OCI-LY7 (cell line): ENCODE measurements at regions not wholly inside any gene's neighbourhood (a gene's known extent, or its start where the extent isn't known, plus 50 kb on each side); places are given as distances from the start of the nearest gene placed in this dataset.
A peak's percentile ranks its signal among the peaks of the same experiment; 100 is the strongest.
"Not testable (repeated sequence)": the region's sequence is repeated elsewhere in the genome, so short reads cannot be mapped to it uniquely, and the experiment has no call there.

Experiments
- BruUV-seq: library from RNA; stranded (reverse); fragments of 400-500 nt; replicated peaks from 2 replicates; lab custom pipeline; 2021; lab: Mats Ljungman, UMichigan
- CTCF ChIA-PET: fragments of 300-600 bp; sonication (Branson Sonifier 250); formaldehyde crosslinking; loops from one replicate; lab custom pipeline; 2022; ENCODE audit warnings: antibody characterized with exemption; ENCODE audit not compliant: unreplicated experiment; lab: Charles Lee
- POLR2A ChIA-PET: fragments of 300-600 bp; sonication (Branson Sonifier 250); formaldehyde crosslinking; loops from one replicate; lab custom pipeline; 2022; ENCODE audit warnings: antibody characterized with exemption; lab: Charles Lee
- DNase-seq: peaks from one replicate; pipeline ENCODE4 v3.0.0-alpha.2; 2015; ENCODE audit warnings: low spot score
- H2AFZ ChIP-seq: fragments of 200-600 bp; sonication (generic), shearing (Covaris generic); 2 replicates; pipeline ENCODE4 v1.6.1; 2014; ENCODE audit warnings: mild to moderate bottlenecking, antibody characterized with exemption, low read length, moderate library complexity
- H3K27ac ChIP-seq: fragments of 200-600 bp; sonication (generic); 2 replicates; pipeline ENCODE4 v1.5.1; 2014; ENCODE audit warnings: mixed run types, low read depth, mild to moderate bottlenecking, moderate library complexity, low read length, inconsistent platforms; ENCODE audit not compliant: poor library complexity, severe bottlenecking
- H3K36me3 ChIP-seq: fragments of 200-600 bp; sonication (generic); 2 replicates; pipeline ENCODE4 v1.6.1; 2014; ENCODE audit warnings: mild to moderate bottlenecking, antibody characterized with exemption, low read length, moderate library complexity, mixed read lengths; ENCODE audit not compliant: insufficient read depth
- H3K4me1 ChIP-seq: fragments of 200-600 bp; sonication (generic); 2 replicates; pipeline ENCODE4 v1.5.1; 2014; ENCODE audit warnings: mild to moderate bottlenecking, low read length; ENCODE audit not compliant: insufficient read depth, poor library complexity, severe bottlenecking
- H3K4me2 ChIP-seq: fragments of 200-600 bp; sonication (generic); 2 replicates; pipeline ENCODE4 v1.6.1; 2014; ENCODE audit warnings: mild to moderate bottlenecking, low read length
- H3K4me3 ChIP-seq: fragments of 200-600 bp; sonication (generic); 2 replicates; pipeline ENCODE4 v1.5.1; 2014; ENCODE audit warnings: mild to moderate bottlenecking, low read depth, low read length; ENCODE audit not compliant: poor library complexity, severe bottlenecking
- H3K79me2 ChIP-seq: fragments of 200-600 bp; sonication (generic); 2 replicates; pipeline ENCODE4 v1.6.1; 2016; ENCODE audit warnings: low read depth, mild to moderate bottlenecking, low read length, moderate library complexity, mixed read lengths; ENCODE audit not compliant: insufficient read depth
- H3K9me2 ChIP-seq: fragments of 200-600 bp; sonication (generic); 2 replicates; pipeline ENCODE4 v1.6.1; 2016; ENCODE audit warnings: mild to moderate bottlenecking, low read length, mixed read lengths; ENCODE audit not compliant: insufficient read depth
- H3K9me3 ChIP-seq: fragments of 200-600 bp; sonication (generic); 2 replicates; pipeline ENCODE4 v1.6.1; 2014; ENCODE audit warnings: mild to moderate bottlenecking, mixed run types, low read length, mixed read lengths
- H4K20me1 ChIP-seq: fragments of 200-600 bp; sonication (generic); 2 replicates; pipeline ENCODE4 v1.6.1; 2014; ENCODE audit warnings: mild to moderate bottlenecking, antibody characterized with exemption, low read length, moderate library complexity, mixed read lengths; ENCODE audit not compliant: insufficient read depth
- CTCF ChIP-seq: fragments of 200-600 bp; sonication (generic); conservative IDR thresholded peaks from 2 replicates; pipeline ENCODE4 v1.5.1; 2014; ENCODE audit warnings: mild to moderate bottlenecking, antibody characterized with exemption, low read length, moderate library complexity, mixed read lengths
- EZH2phosphoT487 ChIP-seq: fragments of 200-600 bp; sonication (generic); IDR thresholded peaks from 2 replicates; pipeline ENCODE4 v1.6.1; 2018; ENCODE audit warnings: low read depth, borderline replicate concordance, mild to moderate bottlenecking, mixed run types, antibody characterized with exemption, low read length, moderate library complexity, mixed read lengths
- intact Hi-C: fragments of 100-400 bp; cut with micrococcal nuclease; formaldehyde crosslinking; loops from one replicate; pipeline ENCODE4 v1.10.0; 2022; ENCODE audit not compliant: unreplicated experiment

- H4K20me1 ChIP-seq, H3K27ac ChIP-seq, H2AFZ ChIP-seq, H3K4me3 ChIP-seq, DNase-seq, H3K4me1 ChIP-seq, H3K79me2 ChIP-seq, CTCF ChIA-PET, intact Hi-C loops, H3K4me2 ChIP-seq, H3K36me3 ChIP-seq, POLR2A ChIA-PET, H3K9me3 ChIP-seq, BruUV-seq, H3K9me2 ChIP-seq: not testable (repeated sequence)
Observed at GRCh38 chr20:5452286-5452685, 135.5 kb upstream of the PROKR2 start.

GRCh38 chr20:5451643-5452210, 135.0 kb upstream of the PROKR2 start:
- Histone ChIP-seq H3K27ac (no peak overlapping the region), H3K4me3 (no peak overlapping the region), H3K9me2 (no peaks in the 10 kb centered on the region), H3K4me1 (no peaks in the 10 kb centered on the region), H4K20me1 (no peaks in the 10 kb centered on the region), H3K36me3 (no peaks in the 10 kb centered on the region), H3K9me3 (no peaks in the 10 kb centered on the region), H3K4me2 (no peak overlapping the region), H2AFZ (no peak overlapping the region), H3K79me2 (no peaks in the 10 kb centered on the region)
- ChIA-PET POLR2A (interaction anchor here (0.7 kb wide), 1 partner anchor 1100 kb away, joined by 6 read pairs; no protein-coding TSS in a partner anchor), CTCF (no interaction called here)
- TF ChIP-seq EZH2phosphoT487 = no peak
- no TSS peak for BruUV-seq
- intact Hi-C loops = no loop called here
- DNase-seq = no peak

DNA sequence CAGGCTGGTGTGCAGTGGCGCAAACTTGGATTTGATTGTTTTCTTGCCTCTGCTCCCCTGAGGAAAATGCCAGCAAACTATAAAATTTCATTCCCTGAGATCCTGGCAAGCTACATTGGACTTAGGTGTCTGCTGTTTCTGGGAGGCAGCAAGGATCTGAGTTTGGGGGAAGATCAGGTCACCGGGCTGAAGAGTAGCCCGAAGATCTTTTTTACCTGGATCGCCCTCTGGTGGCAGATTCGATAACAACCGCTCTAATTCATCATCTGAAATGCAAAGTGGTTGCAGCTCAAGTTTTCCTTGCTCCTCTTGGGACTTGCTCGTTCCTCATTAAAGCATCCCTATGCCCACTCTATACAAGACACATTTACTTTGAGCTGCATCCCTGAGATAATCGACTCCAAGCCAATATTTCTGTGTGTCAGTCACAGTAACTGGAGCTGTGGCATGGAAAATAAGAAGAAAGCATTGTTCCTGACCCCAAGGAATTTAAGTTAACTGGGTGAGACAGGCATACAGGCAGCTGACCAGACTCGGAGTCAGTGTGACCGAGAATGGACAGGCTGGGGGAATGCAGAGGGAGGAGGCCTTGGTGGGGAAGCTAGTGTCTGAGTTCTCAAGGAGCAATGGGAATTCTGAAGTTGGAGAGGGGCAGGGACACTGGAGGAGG, 131.8 kb upstream of the PROKR2 start:
- Histone ChIP-seq H2AFZ (no peak overlapping the region), H3K27ac (no peak overlapping the region), H3K79me2 (no peaks in the 10 kb centered on the region), H3K4me3 (no peak overlapping the region), H3K4me1 (no peaks in the 10 kb centered on the region), H3K4me2 (no peak overlapping the region), H3K36me3 (no peaks in the 10 kb centered on the region), H3K9me3 (no peaks in the 10 kb centered on the region), H4K20me1 (no peaks in the 10 kb centered on the region), H3K9me2 (no peaks in the 10 kb centered on the region)
- intact Hi-C loops = loop anchor here (1.0 to 5.0 kb wide), 2 partner anchors 243 to 321 kb away; partner anchors contain the start of gene CDS2
- TF ChIP-seq CTCF = peak; percentile 92
- TF ChIP-seq EZH2phosphoT487 = no peak
- ChIA-PET CTCF (interaction anchor here (0.5 to 1.2 kb wide), 2 partner anchors 74 to 224 kb away, joined by 3 to 9 read pairs; no protein-coding TSS in a partner anchor), POLR2A (interaction anchor here (0.7 kb wide), 1 partner anchor 723 kb away, joined by 3 read pairs; no protein-coding TSS in a partner anchor)
- BruUV-seq = no TSS peak
- DNase-seq = peak; percentile 57
